22Rv1 (cell line): ENCODE measurements at regions not wholly inside any gene's neighbourhood (a gene's known extent, or its start where the extent isn't known, plus 50 kb on each side); places are given as distances from the start of the nearest gene placed in this dataset.

ENCODE experiments used
- CTCF ChIP-seq: fragments of 450-650 bp; IDR thresholded peaks from 2 replicates; pipeline ENCODE4 v1.5.1; 2017; ENCODE audit warnings: mild to moderate bottlenecking
- ZFX ChIP-seq: fragments of 450-650 bp; IDR thresholded peaks from 2 replicates; pipeline ENCODE4 v1.6.1; 2017; ENCODE audit warnings: antibody characterized with exemption, borderline replicate concordance

- no peak for TF ChIP-seq CTCF
- TF ChIP-seq ZFX, result no peak
These were observed 292.5 kb downstream of the TTLL7 start for GRCh38 chr1:83706354-83706938.
